ENCODE measurements at regions not wholly inside any gene's neighbourhood (a gene's known extent, or its start where the extent isn't known, plus 50 kb on each side); places are given as distances from the start of the nearest gene placed in this dataset.

GRCh38 chr6:169048865-169049205 lies 204.8 kb downstream of the THBS2 start:
- Histone ChIP-seq H3K9ac (ENCODE audit: low read length) (no peak overlapping the region), H3K36me3 (replicated peaks in 1 of 2; ENCODE audit: control extremely low read depth in 1 of 2, control insufficient read depth in 1 of 2, extremely low read depth in 1 of 2, insufficient read depth in 2 of 2, low read length in 1 of 2) (no peaks in the 10 kb centered on the region), H3K9me3 (ENCODE audit: control extremely low read depth in 1 of 3, control insufficient read depth in 2 of 3, insufficient read depth in 1 of 3, low read length in 2 of 3) (no peaks in the 10 kb centered on the region), H3K4me3 (ENCODE audit: control extremely low read depth in 1 of 5, extremely low read depth in 1 of 5, insufficient read depth in 1 of 5, low read depth in 2 of 5, low read length in 4 of 5) (no peak overlapping the region), H3K4me2 (replicated peaks; ENCODE audit: low read depth, low read length, poor library complexity, severe bottlenecking) (no peak overlapping the region), H3K27me3 (replicated peaks in 1 of 4; ENCODE audit: control extremely low read depth in 1 of 4, control insufficient read depth in 3 of 4, insufficient read depth in 4 of 4, low read length in 3 of 4) (no peaks in the 10 kb centered on the region), H2AFZ (ENCODE audit: insufficient read depth, low read depth, low read length, poor library complexity, severe bottlenecking) (no peak overlapping the region), H3K79me2 (ENCODE audit: control insufficient read depth, insufficient read depth, low read length) (no peaks in the 10 kb centered on the region), H4K20me1 (ENCODE audit: control insufficient read depth, insufficient read depth, low read length, poor library complexity, severe bottlenecking) (no peaks in the 10 kb centered on the region), H3K4me1 (ENCODE audit: control insufficient read depth in 2 of 2, insufficient read depth in 2 of 2, low read length in 2 of 2) (no peaks in the 10 kb centered on the region), H3K27ac (ENCODE audit: low read length in 2 of 2) (no peak overlapping the region)
- Mint-ChIP-seq H3K27me3 (no peaks in the 10 kb centered on the region), H3K4me1 (no peaks in the 10 kb centered on the region), H3K27ac (no peak overlapping the region), H3K4me3 (no peak overlapping the region), H3K9me3 (ENCODE audit: insufficient read depth) (peaks cover 3% of the 10 kb centered on the region)
- CTCF ChIA-PET, result no interaction called here
- ATAC-seq (ENCODE audit: low read depth) (no peak), DNase-seq (no peak)
- 81% methylated on average over 6 of the region's 11 CpGs for WGBS (ENCODE audit: insufficient coverage)
- intact Hi-C loops (cut with micrococcal nuclease), result no loop called here
- POLR2A ChIA-PET, result no interaction called here
- TF ChIP-seq CTCF (IDR thresholded peaks at IDR 0.05), result no peak
- no peak for TF ChIP-seq EZH2 (IDR thresholded peaks at IDR 0.05; ENCODE audit: borderline replicate concordance, insufficient read depth, low read depth, low read length, poor library complexity, severe bottlenecking)

- TF ChIP-seq CTCF (IDR thresholded peaks at IDR 0.05) (no peak), EZH2 (IDR thresholded peaks at IDR 0.05; ENCODE audit: borderline replicate concordance, insufficient read depth, low read depth, low read length, poor library complexity, severe bottlenecking) (no peak)
- Histone ChIP-seq H3K4me3 (ENCODE audit: control extremely low read depth in 1 of 5, extremely low read depth in 1 of 5, insufficient read depth in 1 of 5, low read depth in 2 of 5, low read length in 4 of 5) (no peak overlapping the region), H2AFZ (ENCODE audit: insufficient read depth, low read depth, low read length, poor library complexity, severe bottlenecking) (no peak overlapping the region), H4K20me1 (ENCODE audit: control insufficient read depth, insufficient read depth, low read length, poor library complexity, severe bottlenecking) (no peaks in the 10 kb centered on the region), H3K79me2 (ENCODE audit: control insufficient read depth, insufficient read depth, low read length) (no peaks in the 10 kb centered on the region), H3K27ac (ENCODE audit: low read length in 2 of 2) (no peak overlapping the region), H3K27me3 (replicated peaks in 1 of 4; ENCODE audit: control extremely low read depth in 1 of 4, control insufficient read depth in 3 of 4, insufficient read depth in 4 of 4, low read length in 3 of 4) (no peaks in the 10 kb centered on the region), H3K9ac (ENCODE audit: low read length) (no peak overlapping the region), H3K4me2 (replicated peaks; ENCODE audit: low read depth, low read length, poor library complexity, severe bottlenecking) (no peak overlapping the region), H3K9me3 (ENCODE audit: control extremely low read depth in 1 of 3, control insufficient read depth in 2 of 3, insufficient read depth in 1 of 3, low read length in 2 of 3) (no peaks in the 10 kb centered on the region), H3K4me1 (ENCODE audit: control insufficient read depth in 2 of 2, insufficient read depth in 2 of 2, low read length in 2 of 2) (no peaks in the 10 kb centered on the region), H3K36me3 (replicated peaks in 1 of 2; ENCODE audit: control extremely low read depth in 1 of 2, control insufficient read depth in 1 of 2, extremely low read depth in 1 of 2, insufficient read depth in 2 of 2, low read length in 1 of 2) (no peaks in the 10 kb centered on the region)
- DNase-seq, result no peak
- Mint-ChIP-seq H3K27ac (no peak overlapping the region), H3K4me1 (no peaks in the 10 kb centered on the region), H3K27me3 (no peaks in the 10 kb centered on the region), H3K4me3 (no peak overlapping the region), H3K9me3 (ENCODE audit: insufficient read depth) (peaks cover 3% of the 10 kb centered on the region)
- ChIA-PET POLR2A (no interaction called here), CTCF (no interaction called here)
- 96% methylated on average over 9 of the region's 18 CpGs for WGBS (ENCODE audit: insufficient coverage)
- ATAC-seq (ENCODE audit: low read depth), result no peak
- intact Hi-C loops (cut with micrococcal nuclease), result no loop called here
Measured at GRCh38 chr6:169048185-169048864, 205.3 kb downstream of the THBS2 start.

Data from B cell (primary cell).